ENCODE measurements at regions not wholly inside any gene's neighbourhood (a gene's known extent, or its start where the extent isn't known, plus 50 kb on each side); places are given as distances from the start of the nearest gene placed in this dataset.
"Not testable (repeated sequence)": the region's sequence is repeated elsewhere in the genome, so short reads cannot be mapped to it uniquely, and the experiment has no call there.

DNA sequence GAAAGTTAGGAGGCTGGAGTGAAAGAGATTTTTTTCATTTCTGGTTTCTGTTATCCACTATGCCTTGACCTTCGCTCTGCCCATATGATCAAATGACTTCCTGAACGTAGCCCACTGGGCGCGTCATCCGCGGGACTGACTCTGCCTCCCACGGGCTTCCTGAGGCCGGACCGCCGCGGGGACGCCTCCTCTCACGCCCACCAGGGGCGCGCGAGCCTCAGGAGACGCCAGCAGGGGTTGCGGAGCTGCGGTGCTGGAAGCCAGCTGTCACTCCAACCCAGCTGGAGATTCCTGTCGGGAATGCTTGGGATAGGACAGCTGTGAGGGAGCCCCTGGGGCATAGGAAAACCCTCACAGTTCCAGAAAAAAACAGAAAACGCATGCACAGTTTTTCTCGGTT is 461.5 kb downstream of the FOXD4L4 start:
- TF ChIP-seq, protein P1, sequence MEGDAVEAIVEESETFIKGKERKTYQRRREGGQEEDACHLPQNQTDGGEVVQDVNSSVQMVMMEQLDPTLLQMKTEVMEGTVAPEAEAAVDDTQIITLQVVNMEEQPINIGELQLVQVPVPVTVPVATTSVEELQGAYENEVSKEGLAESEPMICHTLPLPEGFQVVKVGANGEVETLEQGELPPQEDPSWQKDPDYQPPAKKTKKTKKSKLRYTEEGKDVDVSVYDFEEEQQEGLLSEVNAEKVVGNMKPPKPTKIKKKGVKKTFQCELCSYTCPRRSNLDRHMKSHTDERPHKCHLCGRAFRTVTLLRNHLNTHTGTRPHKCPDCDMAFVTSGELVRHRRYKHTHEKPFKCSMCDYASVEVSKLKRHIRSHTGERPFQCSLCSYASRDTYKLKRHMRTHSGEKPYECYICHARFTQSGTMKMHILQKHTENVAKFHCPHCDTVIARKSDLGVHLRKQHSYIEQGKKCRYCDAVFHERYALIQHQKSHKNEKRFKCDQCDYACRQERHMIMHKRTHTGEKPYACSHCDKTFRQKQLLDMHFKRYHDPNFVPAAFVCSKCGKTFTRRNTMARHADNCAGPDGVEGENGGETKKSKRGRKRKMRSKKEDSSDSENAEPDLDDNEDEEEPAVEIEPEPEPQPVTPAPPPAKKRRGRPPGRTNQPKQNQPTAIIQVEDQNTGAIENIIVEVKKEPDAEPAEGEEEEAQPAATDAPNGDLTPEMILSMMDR (IDR thresholded peaks at IDR 0.05 in 8 of 11, conservative IDR thresholded peaks at IDR 0.05 in 3 of 11), result peak in 3 of 11 experiments; percentile 27 to 49 (median 35)
- not testable (repeated sequence) for TF ChIP-seq POLR2A, POLR2AphosphoS5 (IDR thresholded peaks at IDR 0.05)

Measured in spleen (tissue), 7 donors.